NT2/D1 (cell line): ENCODE measurements at regions not wholly inside any gene's neighbourhood (a gene's known extent, or its start where the extent isn't known, plus 50 kb on each side); places are given as distances from the start of the nearest gene placed in this dataset.

Source experiments
- SUZ12 ChIP-seq: IDR thresholded peaks from 2 replicates; pipeline ENCODE4 v1.6.1; 2011; ENCODE audit not compliant: insufficient read length, insufficient read depth; ENCODE audit errors: extremely low read depth
- YY1 ChIP-seq: IDR thresholded peaks from 2 replicates; pipeline ENCODE4 v1.6.1; 2011; ENCODE audit not compliant: insufficient read length, insufficient read depth
- ZNF274 ChIP-seq: IDR thresholded peaks from 2 replicates; pipeline ENCODE4 v1.6.1; 2011; ENCODE audit warnings: mild to moderate bottlenecking, low read depth, low read length

- no peak for TF ChIP-seq YY1
- no peak for TF ChIP-seq ZNF274
- no peak for TF ChIP-seq SUZ12
Measured at GRCh38 chrX:120813982-120814381, 61.7 kb downstream of the CT47B1 start.
